OCI-LY1 (cell line): ENCODE measurements at regions not wholly inside any gene's neighbourhood (a gene's known extent, or its start where the extent isn't known, plus 50 kb on each side); places are given as distances from the start of the nearest gene placed in this dataset.

Experiments
- H2AFZ ChIP-seq: fragments of 200-600 bp; sonication (generic), shearing (Covaris generic); 2 replicates; pipeline ENCODE4 v1.6.0; 2014; ENCODE audit warnings: antibody characterized with exemption, mild to moderate bottlenecking, low read length
- H3F3A ChIP-seq: fragments of 200-600 bp; sonication (generic), shearing (Covaris generic); 2 replicates; pipeline ENCODE4 v1.6.0; 2014; ENCODE audit warnings: mild to moderate bottlenecking, antibody characterized with exemption, low read length, moderate library complexity; ENCODE audit not compliant: insufficient read depth
- H3K27ac ChIP-seq: fragments of 200-600 bp; sonication (generic); 2 replicates; pipeline ENCODE4 v1.5.1; 2014; ENCODE audit warnings: low read length, mixed run types, mild to moderate bottlenecking, low read depth; ENCODE audit not compliant: poor library complexity, severe bottlenecking
- H3K27me3 ChIP-seq: fragments of 200-600 bp; sonication (generic); 2 replicates; pipeline ENCODE4 v1.6.0; 2014; ENCODE audit warnings: antibody characterized with exemption, mild to moderate bottlenecking, low read length, moderate library complexity; ENCODE audit not compliant: insufficient read depth
- H3K36me3 ChIP-seq: fragments of 200-600 bp; sonication (generic); 2 replicates; pipeline ENCODE4 v1.6.1; 2014; ENCODE audit warnings: mild to moderate bottlenecking, antibody characterized with exemption, low read length, moderate library complexity, mixed read lengths; ENCODE audit not compliant: insufficient read depth
- H3K4me1 ChIP-seq: fragments of 200-600 bp; sonication (generic); 2 replicates; pipeline ENCODE4 v1.5.1; 2014; ENCODE audit warnings: mild to moderate bottlenecking, low read length, moderate library complexity; ENCODE audit not compliant: insufficient read depth, severe bottlenecking
- H3K4me2 ChIP-seq: fragments of 200-600 bp; sonication (generic), shearing (Covaris generic); 2 replicates; pipeline ENCODE4 v1.6.1; 2014; ENCODE audit warnings: low read length
- H3K4me3 ChIP-seq: fragments of 200-600 bp; sonication (generic); 2 replicates; pipeline ENCODE4 v1.5.1; 2014; ENCODE audit warnings: low read length, low read depth, mild to moderate bottlenecking, mixed read lengths; ENCODE audit not compliant: poor library complexity, severe bottlenecking
- H3K79me2 ChIP-seq: fragments of 200-600 bp; shearing (Covaris generic); 2 replicates; pipeline ENCODE4 v1.6.1; 2016; ENCODE audit warnings: mixed run types, low read length, mixed read lengths; ENCODE audit not compliant: insufficient read depth
- H3K9ac ChIP-seq: fragments of 200-600 bp; sonication (generic), shearing (Covaris generic); 2 replicates; pipeline ENCODE4 v1.6.1; 2014; ENCODE audit warnings: mild to moderate bottlenecking, low read length, mixed read lengths
- H3K9me2 ChIP-seq: fragments of 200-600 bp; sonication (generic), shearing (Covaris generic); 2 replicates; pipeline ENCODE4 v1.6.1; 2014; ENCODE audit warnings: low read depth, mild to moderate bottlenecking, low read length, mixed read lengths
- H3K9me3 ChIP-seq: fragments of 200-600 bp; shearing (Covaris generic); 2 replicates; pipeline ENCODE4 v1.6.1; 2014; ENCODE audit warnings: low read length, mixed read lengths
- H4K20me1 ChIP-seq: fragments of 200-600 bp; sonication (generic), shearing (Covaris generic); 2 replicates; pipeline ENCODE4 v1.6.0; 2016; ENCODE audit warnings: mild to moderate bottlenecking, low read length; ENCODE audit not compliant: insufficient read depth
- EZH2 ChIP-seq: fragments of 200-600 bp; sonication (generic), shearing (Covaris generic); IDR thresholded peaks from 2 replicates; pipeline ENCODE4 v1.8.0; 2017; ENCODE audit warnings: borderline replicate concordance, mixed run types, mild to moderate bottlenecking, antibody characterized with exemption, low read length, moderate library complexity, mixed read lengths
- TF ChIP-seq, protein P1 (sequence below): fragments of 200-600 bp; sonication (generic), shearing (Covaris generic); IDR thresholded peaks from 2 replicates; pipeline ENCODE4 v1.5.1; 2017; ENCODE audit warnings: mild to moderate bottlenecking, antibody characterized with exemption, low read length, moderate library complexity, mixed read lengths

DNA sequence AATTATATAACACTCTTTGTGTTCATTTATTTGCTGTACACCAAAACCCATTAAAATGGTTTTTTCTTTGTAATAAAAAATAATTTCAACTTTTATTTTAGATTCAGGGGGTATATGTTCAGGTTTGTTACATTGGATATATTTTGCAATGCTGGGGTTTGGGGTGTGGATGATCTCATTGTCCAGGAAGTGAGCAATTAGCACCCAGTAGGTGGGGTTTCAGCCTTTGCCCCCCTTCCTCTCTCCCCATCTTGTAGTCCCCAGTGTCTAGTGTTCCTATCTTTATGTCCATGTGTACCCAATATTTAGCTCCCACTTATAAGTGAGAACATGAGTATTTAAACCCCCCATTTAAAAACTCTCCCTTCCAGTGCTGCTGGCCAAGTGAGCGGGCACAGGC is 184.6 kb downstream of the RHOU start:
- H3K36me3 ChIP-seq, result no peaks in the 10 kb centered on the region
- TF ChIP-seq, protein P1, sequence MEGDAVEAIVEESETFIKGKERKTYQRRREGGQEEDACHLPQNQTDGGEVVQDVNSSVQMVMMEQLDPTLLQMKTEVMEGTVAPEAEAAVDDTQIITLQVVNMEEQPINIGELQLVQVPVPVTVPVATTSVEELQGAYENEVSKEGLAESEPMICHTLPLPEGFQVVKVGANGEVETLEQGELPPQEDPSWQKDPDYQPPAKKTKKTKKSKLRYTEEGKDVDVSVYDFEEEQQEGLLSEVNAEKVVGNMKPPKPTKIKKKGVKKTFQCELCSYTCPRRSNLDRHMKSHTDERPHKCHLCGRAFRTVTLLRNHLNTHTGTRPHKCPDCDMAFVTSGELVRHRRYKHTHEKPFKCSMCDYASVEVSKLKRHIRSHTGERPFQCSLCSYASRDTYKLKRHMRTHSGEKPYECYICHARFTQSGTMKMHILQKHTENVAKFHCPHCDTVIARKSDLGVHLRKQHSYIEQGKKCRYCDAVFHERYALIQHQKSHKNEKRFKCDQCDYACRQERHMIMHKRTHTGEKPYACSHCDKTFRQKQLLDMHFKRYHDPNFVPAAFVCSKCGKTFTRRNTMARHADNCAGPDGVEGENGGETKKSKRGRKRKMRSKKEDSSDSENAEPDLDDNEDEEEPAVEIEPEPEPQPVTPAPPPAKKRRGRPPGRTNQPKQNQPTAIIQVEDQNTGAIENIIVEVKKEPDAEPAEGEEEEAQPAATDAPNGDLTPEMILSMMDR, result no peak
- TF ChIP-seq EZH2, result no peak
- H3K79me2 ChIP-seq, result no peaks in the 10 kb centered on the region
- peaks cover 4% of the 10 kb centered on the region; the same call in 1 of the 2 replicates for H3K27me3 ChIP-seq
- H3K4me1 ChIP-seq, result no peaks in the 10 kb centered on the region
- H4K20me1 ChIP-seq, result no peaks in the 10 kb centered on the region
- H3K9ac ChIP-seq, result no peak overlapping the region
- no peak overlapping the region for H3K4me3 ChIP-seq
- H3K9me3 ChIP-seq, result no peaks in the 10 kb centered on the region
- no peaks in the 10 kb centered on the region for H3F3A ChIP-seq
- H3K9me2 ChIP-seq, result no peaks in the 10 kb centered on the region
- no peak overlapping the region for H2AFZ ChIP-seq
- H3K4me2 ChIP-seq, result no peak overlapping the region
- H3K27ac ChIP-seq, result no peak overlapping the region

DNA sequence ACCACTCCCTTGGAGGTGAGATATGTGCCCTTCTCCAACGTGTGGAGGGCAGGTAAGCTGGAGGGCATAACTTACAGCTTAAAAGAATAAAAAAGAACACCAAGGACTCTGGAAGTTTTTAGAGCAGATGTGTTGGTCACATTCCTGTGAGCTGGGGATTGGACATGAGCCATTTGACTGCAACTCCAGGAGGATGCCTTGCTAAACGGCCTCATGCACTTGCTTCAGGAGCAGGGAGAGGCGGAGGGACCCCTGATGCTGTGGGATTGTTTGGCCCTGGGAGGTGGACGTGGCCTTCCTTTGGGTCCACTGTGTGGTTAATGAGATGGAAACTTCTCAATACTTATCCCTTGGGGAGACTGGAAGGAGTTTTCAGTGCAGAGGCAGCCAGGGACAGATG is 185.6 kb downstream of the RHOU start:
- Histone ChIP-seq H2AFZ (no peak overlapping the region), H3F3A (no peaks in the 10 kb centered on the region), H3K79me2 (no peaks in the 10 kb centered on the region), H3K27ac (no peak overlapping the region), H4K20me1 (no peaks in the 10 kb centered on the region), H3K4me1 (no peaks in the 10 kb centered on the region), H3K9me3 (no peaks in the 10 kb centered on the region), H3K4me2 (no peak overlapping the region), H3K9ac (no peak overlapping the region), H3K9me2 (no peaks in the 10 kb centered on the region), H3K27me3 (peaks cover 4% of the 10 kb centered on the region; the same call in 1 of the 2 replicates), H3K4me3 (no peak overlapping the region), H3K36me3 (no peaks in the 10 kb centered on the region)
- TF ChIP-seq EZH2, result no peak
- TF ChIP-seq, protein P1, result no peak

- Histone ChIP-seq H3F3A (no peaks in the 10 kb centered on the region), H3K4me1 (no peaks in the 10 kb centered on the region), H3K4me2 (no peak overlapping the region), H3K9ac (no peak overlapping the region), H3K36me3 (no peaks in the 10 kb centered on the region), H4K20me1 (no peaks in the 10 kb centered on the region), H3K9me2 (no peaks in the 10 kb centered on the region), H2AFZ (no peak overlapping the region), H3K9me3 (no peaks in the 10 kb centered on the region), H3K79me2 (no peaks in the 10 kb centered on the region), H3K4me3 (no peak overlapping the region), H3K27me3 (peaks cover 4% of the 10 kb centered on the region; the same call in 1 of the 2 replicates), H3K27ac (no peak overlapping the region)
- no peak for TF ChIP-seq EZH2
- TF ChIP-seq, protein P1, result no peak
Observed at GRCh38 chr1:228921481-228921880, 186.2 kb downstream of the RHOU start.
